Islet of Langerhans (tissue), 1 donor: ENCODE measurements at regions not wholly inside any gene's neighbourhood (a gene's known extent, or its start where the extent isn't known, plus 50 kb on each side); places are given as distances from the start of the nearest gene placed in this dataset.
A peak's percentile ranks its signal among the peaks of the same experiment; 100 is the strongest.
"Not testable (repeated sequence)": the region's sequence is repeated elsewhere in the genome, so short reads cannot be mapped to it uniquely, and the experiment has no call there.

ENCODE experiments used
- FAIRE-seq: peaks from one replicate; lab custom pipeline; 2011; peaks lifted over from hg19 to GRCh38; lab: Jason Lieb, UNC

DNA sequence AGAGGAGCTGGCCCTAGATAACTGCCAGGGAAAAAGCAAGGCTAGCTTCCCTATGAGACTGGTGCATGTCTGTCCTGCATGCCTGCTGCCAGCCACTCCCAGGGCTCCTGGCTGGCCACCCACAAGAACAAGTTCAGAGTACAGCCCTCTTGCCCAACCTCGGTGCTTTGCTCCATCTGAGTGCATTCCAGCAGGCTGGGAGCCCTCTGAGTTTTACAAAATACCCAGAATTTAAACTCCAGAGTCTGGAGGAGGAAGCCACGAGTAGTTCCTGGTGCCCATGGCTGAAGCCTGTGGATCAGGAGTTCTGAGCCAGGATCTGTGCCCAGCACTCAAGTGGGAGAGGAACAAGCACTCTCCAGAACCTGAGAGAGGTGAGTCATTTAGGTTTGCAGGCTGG lies 111.6 kb downstream of the MAGEE2 start:
- no peak for FAIRE-seq

DNA sequence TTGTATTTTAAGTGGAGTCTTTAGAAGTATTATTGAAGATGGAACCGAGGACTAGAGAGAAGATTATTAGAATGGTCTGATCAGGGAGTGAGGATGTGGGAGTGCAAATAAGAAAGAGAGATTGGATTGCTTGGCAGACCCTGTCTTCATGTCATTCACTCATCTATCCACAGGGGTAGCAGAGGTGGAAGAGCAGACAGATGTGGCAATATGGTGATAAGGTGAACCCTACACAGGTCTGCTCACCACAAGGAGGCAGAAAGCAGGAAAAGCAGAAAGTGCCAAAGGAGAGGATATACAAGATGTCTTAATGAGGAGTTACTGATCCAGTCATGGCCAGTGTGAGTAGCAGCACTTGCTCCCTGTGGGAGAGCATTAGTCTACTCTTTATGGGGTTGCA lies 129.4 kb downstream of the MAGEE2 start:
- FAIRE-seq, result no peak

- FAIRE-seq, result no peak
Measured at GRCh38 chrX:75649829-75650228, 127.0 kb upstream of the ZDHHC15 start.

- FAIRE-seq, result no peak
Measured at GRCh38 chrX:75648803-75649588, 126.2 kb upstream of the ZDHHC15 start.

- no peak for FAIRE-seq
Measured at GRCh38 chrX:75642811-75643361, 120.0 kb upstream of the ZDHHC15 start.

GRCh38 chrX:75638332-75638731 lies 115.5 kb upstream of the ZDHHC15 start:
- no peak for FAIRE-seq

DNA sequence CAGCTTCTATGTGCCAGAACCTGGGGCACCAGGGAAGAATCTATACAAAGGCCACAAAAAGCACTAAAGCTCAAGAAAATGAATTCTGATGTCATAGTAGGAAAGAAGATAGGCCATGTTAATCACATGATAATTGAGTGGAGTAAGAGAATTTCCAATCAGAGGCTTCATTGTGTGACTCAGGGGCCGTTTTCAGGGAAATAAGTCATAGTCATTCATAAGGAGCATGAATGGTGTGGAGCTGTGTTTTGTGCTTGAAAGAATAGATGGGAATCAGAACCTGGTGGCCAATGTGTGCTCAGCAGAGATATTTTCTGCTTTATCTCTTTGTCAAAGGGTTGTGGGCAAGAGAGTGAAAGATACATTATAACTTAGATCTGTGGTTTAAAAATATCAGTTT lies 102.4 kb upstream of the ZDHHC15 start:
- FAIRE-seq, result no peak

- no peak for FAIRE-seq
Measured at GRCh38 chrX:75623535-75623934, 100.7 kb upstream of the ZDHHC15 start.

- no peak for FAIRE-seq
Measured at GRCh38 chrX:75609406-75609805, 86.6 kb upstream of the ZDHHC15 start.

- FAIRE-seq, result peak; percentile 95
Measured at GRCh38 chrX:75603833-75604232, 81.0 kb upstream of the ZDHHC15 start.

DNA sequence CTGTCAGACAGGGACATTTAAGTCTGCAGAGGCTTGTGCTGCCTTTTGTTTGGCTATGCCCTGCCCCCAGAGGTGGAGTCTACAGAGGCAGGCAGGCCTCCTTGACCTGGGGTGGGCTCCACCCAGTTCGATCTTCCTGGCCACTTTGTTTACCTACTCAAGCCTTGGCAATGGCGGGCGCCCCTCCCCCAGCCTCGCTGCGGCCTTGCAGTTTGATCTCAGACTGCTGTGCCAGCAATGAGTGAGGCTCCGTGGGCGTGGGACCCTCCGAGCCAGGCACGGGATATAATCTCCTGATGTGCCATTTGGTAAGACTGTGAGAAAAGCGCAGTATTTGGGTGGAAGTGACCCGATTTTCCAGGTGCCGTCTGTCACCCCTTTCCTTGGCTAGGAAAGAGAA lies 79.2 kb upstream of the ZDHHC15 start:
- not testable (repeated sequence) for FAIRE-seq

GRCh38 chrX:75596178-75596577 lies 73.3 kb upstream of the ZDHHC15 start:
- FAIRE-seq, result no peak

GRCh38 chrX:75593186-75593585 lies 70.3 kb upstream of the ZDHHC15 start:
- not testable (repeated sequence) for FAIRE-seq

DNA sequence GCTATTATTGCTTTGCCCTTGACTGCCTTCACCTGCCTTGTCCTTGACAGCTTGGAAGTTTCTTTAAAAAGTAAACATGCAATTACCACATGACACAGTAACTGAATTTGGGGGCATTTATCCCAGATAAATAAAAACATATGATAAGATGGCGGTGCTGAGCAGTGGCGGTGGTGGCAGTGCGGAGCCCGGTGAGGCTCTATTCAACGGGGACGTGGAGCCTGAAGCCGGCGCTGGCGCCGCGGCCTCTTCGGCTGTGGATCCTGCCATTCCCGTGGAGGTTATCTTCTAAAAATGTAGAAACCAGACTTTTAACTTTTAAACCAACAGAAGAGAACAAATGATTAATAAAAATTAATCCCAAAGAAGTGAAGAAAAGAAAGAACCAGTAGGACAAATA lies 59.7 kb upstream of the ZDHHC15 start:
- no peak for FAIRE-seq
